Right lobe of liver (tissue), 6 donors: ENCODE measurements at regions not wholly inside any gene's neighbourhood (a gene's known extent, or its start where the extent isn't known, plus 50 kb on each side); places are given as distances from the start of the nearest gene placed in this dataset.

Experiments
- ATAC-seq, 4 donors: fragments of 200-7000 bp; cut with Tn5 transposase; one replicate each; pipeline ENCODE4 v1.9.1; 2020; ENCODE audit warnings: mild to moderate bottlenecking in 4 of 4, moderate library complexity in 4 of 4
- DNase-seq, 3 donors: peaks; one replicate each; pipeline ENCODE4 v3.0.0-alpha.2; 2020
- H3K27ac ChIP-seq, 3 donors: fragments of 200-600 bp; one replicate each; pipeline ENCODE4 v1.8.0; 2022
- H3K27me3 ChIP-seq, 2 donors: fragments of 200-600 bp; one replicate each; pipeline ENCODE4 v1.8.0; 2022
- H3K36me3 ChIP-seq, 4 donors: fragments of 200-600 bp; sonication (generic) in 1 of 4; one replicate each; pipeline versions ENCODE4 v1.5.1 to v1.8.0; 2017 to 2022; ENCODE audit warnings: control low read depth in 1 of 4
- H3K4me1 ChIP-seq, 4 donors: fragments of 200-600 bp; sonication (generic) in 1 of 4; one replicate each; pipeline versions ENCODE4 v1.5.1 to v1.8.0; 2017 to 2022; ENCODE audit warnings: control low read depth in 1 of 4
- H3K4me3 ChIP-seq, 3 donors: fragments of 200-600 bp; one replicate each; pipeline ENCODE4 v1.8.0; 2022
- H3K9me3 ChIP-seq, 4 donors: fragments of 200-600 bp; sonication (generic) in 1 of 4; one replicate each; pipeline versions ENCODE4 v1.5.1 to v1.8.0; 2017 to 2022; ENCODE audit warnings: control low read depth in 1 of 4
- CTCF ChIP-seq, 4 donors: fragments of 200-600 bp in 3 of 4; fragments of 450-650 bp in 1 of 4; IDR thresholded peaks; one replicate each; pipeline versions ENCODE4 v1.5.1 to v1.8.0; 2016 to 2022; ENCODE audit warnings: antibody characterized with exemption in 4 of 4, mild to moderate bottlenecking in 2 of 4
- POLR2A ChIP-seq: fragments of 450-650 bp; IDR thresholded peaks from one replicate; pipeline ENCODE4 v1.6.1; 2017; ENCODE audit warnings: antibody characterized with exemption, mild to moderate bottlenecking
- whole genome bisulfite sequencing: methylation state at CpG from one replicate; pipeline ENCODE4 v1.1.6; 2018; ENCODE audit warnings: low coverage, low lambda C conversion rate; ENCODE audit not compliant: insufficient coverage; ENCODE audit errors: missing lambda C conversion rate; 5-methylcytosine and 5-hydroxymethylcytosine counted together
- intact Hi-C, 2 donors: fragments of 100-400 bp; cut with DNase I; formaldehyde crosslinking; loops; one replicate each; pipeline versions ENCODE4 v1.11.2 to v1.14.1; 2022
- donor health status: DM: no; HTN: yes; CAD: no.
- donor health status: DM: no; HTN: no; CAD: no.
- donor health status: DM: no; HTN: no; CAD: no.
- donor health status: DM: no; HTN: yes; CAD: no.
- donor health status: DM: no; HTN: yes; CAD: no.

- intact Hi-C loops = no loop called here
- WGBS = 30% methylated on average over 10 of the region's 10 CpGs
- Histone ChIP-seq H3K4me3 (no peak overlapping the region), H3K4me1 (no peaks in the 10 kb centered on the region), H3K9me3 (no peaks in the 10 kb centered on the region), H3K27me3 (peaks cover 0 to 6% of the 10 kb centered on the region in 2 donors), H3K27ac (no peak overlapping the region), H3K36me3 (no peaks in the 10 kb centered on the region)
- no peak for TF ChIP-seq POLR2A
- TF ChIP-seq CTCF (IDR thresholded peaks at IDR 0.05) = no peak
- DNase-seq (no peak), ATAC-seq (no peak)
These were observed 969.2 kb upstream of the SLC35B3 start for GRCh38 chr6:9404351-9405146.

- H3K4me3 ChIP-seq = no peak overlapping the region
- no peak for ATAC-seq
- intact Hi-C loops = no loop called here
- H3K9me3 ChIP-seq = no peaks in the 10 kb centered on the region
- no peak for TF ChIP-seq CTCF (IDR thresholded peaks at IDR 0.05)
- TF ChIP-seq POLR2A = no peak
- no peak for DNase-seq
- no peaks in the 10 kb centered on the region for H3K4me1 ChIP-seq
- no peak overlapping the region for H3K27ac ChIP-seq
- H3K36me3 ChIP-seq = no peaks in the 10 kb centered on the region
- 28% methylated on average over 2 of the region's 2 CpGs for WGBS
- H3K27me3 ChIP-seq = peaks cover 0 to 6% of the 10 kb centered on the region in 2 donors
These were observed 968.4 kb upstream of the SLC35B3 start for GRCh38 chr6:9403736-9404135.

- intact Hi-C loops = no loop called here
- no peak overlapping the region for H3K27ac ChIP-seq
- TF ChIP-seq CTCF (IDR thresholded peaks at IDR 0.05) (no peak), POLR2A (no peak)
- no peaks in the 10 kb centered on the region for H3K9me3 ChIP-seq
- H3K27me3 ChIP-seq = peaks cover 0 to 6% of the 10 kb centered on the region in 2 donors
- ATAC-seq (no peak), DNase-seq (no peak)
- no peaks in the 10 kb centered on the region for H3K4me1 ChIP-seq
- H3K4me3 ChIP-seq = no peak overlapping the region
- WGBS = 78% methylated on average over 1 of the region's 1 CpG
- H3K36me3 ChIP-seq = no peaks in the 10 kb centered on the region
These were observed 966.6 kb upstream of the SLC35B3 start for GRCh38 chr6:9401960-9402359.

GRCh38 chr6:9399916-9400315 is 964.6 kb upstream of the SLC35B3 start:
- H3K9me3 ChIP-seq = no peaks in the 10 kb centered on the region
- peaks cover 0 to 6% of the 10 kb centered on the region in 2 donors for H3K27me3 ChIP-seq
- H3K4me1 ChIP-seq = no peaks in the 10 kb centered on the region
- no peak for TF ChIP-seq POLR2A
- TF ChIP-seq CTCF (IDR thresholded peaks at IDR 0.05) = no peak
- intact Hi-C loops = no loop called here
- 62% methylated on average over 5 of the region's 5 CpGs for WGBS
- ATAC-seq (no peak), DNase-seq (no peak)
- no peak overlapping the region for H3K27ac ChIP-seq
- H3K4me3 ChIP-seq = no peak overlapping the region
- no peaks in the 10 kb centered on the region for H3K36me3 ChIP-seq
